Caki2 (cell line): ENCODE measurements at regions not wholly inside any gene's neighbourhood (a gene's known extent, or its start where the extent isn't known, plus 50 kb on each side); places are given as distances from the start of the nearest gene placed in this dataset.

ENCODE experiments used
- DNase-seq: peaks from one replicate; pipeline ENCODE4 v3.0.0-alpha.2; 2015; ENCODE audit warnings: low read depth
- in situ Hi-C: cut with HindIII; loops from 2 replicates; pipeline ENCODE4 v1.10.0; 2016; ENCODE audit warnings: low sequenced_read_pairs, low pct_unique_long_range_greater_than_20kb, mixed read lengths

DNA sequence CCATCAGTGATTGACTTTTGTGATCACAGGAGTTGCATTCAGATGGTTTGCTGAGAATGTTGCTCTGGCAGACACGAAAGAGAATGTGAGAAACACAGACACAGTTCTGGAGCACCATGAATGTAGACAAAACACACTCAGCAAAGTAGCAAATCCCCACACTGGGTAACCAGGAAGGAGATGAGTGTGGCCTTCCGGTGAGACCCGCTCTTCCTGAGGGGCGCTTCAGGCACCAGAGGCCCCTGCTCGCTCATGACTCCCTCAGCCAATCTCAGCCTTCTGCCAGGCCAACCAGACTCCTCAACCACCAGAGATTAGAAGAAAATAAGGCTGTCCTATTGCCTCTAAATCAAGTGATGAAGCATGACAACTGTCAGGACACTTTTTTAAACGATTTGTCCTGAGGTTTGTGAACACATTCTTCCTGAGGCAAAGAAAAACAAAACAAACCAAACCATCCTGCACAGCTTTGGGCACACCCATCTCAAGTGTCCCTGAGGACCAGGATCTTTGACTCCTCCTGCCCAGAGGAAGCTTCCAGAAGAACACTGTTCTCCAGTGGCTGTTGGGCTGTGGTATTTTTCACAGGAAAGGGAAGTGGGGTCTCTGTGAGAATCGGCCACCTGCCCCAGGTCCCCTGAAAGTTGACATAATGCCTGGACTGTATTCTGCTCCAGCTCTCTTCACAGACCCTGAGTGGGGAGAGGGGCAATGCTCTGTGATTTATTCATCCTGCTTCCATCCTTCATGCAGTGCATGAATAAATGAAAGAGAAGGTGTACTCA is 152.8 kb downstream of the BCL11A start:
- no peak for DNase-seq
- in situ Hi-C loops, result no loop called here

DNA sequence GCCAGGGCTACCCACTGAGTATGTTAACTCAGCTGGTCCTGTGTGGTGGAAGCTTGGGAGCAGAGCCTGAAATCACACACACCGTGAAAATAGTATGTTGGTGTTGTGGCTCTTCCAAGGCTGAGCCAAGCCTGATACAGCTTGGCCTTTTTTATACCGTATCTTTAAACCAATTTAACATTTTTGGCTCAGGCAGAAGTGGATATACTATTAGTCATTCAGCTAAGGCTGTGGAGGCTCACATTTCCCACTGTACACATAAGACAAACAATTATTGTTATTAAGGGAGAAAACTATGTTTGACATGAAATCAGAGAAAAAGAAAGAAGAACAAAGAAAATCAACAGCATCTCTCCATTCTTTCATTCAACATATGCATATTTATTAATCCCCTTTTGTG is 159.0 kb downstream of the BCL11A start:
- no peak for DNase-seq
- in situ Hi-C loops, result no loop called here

DNA sequence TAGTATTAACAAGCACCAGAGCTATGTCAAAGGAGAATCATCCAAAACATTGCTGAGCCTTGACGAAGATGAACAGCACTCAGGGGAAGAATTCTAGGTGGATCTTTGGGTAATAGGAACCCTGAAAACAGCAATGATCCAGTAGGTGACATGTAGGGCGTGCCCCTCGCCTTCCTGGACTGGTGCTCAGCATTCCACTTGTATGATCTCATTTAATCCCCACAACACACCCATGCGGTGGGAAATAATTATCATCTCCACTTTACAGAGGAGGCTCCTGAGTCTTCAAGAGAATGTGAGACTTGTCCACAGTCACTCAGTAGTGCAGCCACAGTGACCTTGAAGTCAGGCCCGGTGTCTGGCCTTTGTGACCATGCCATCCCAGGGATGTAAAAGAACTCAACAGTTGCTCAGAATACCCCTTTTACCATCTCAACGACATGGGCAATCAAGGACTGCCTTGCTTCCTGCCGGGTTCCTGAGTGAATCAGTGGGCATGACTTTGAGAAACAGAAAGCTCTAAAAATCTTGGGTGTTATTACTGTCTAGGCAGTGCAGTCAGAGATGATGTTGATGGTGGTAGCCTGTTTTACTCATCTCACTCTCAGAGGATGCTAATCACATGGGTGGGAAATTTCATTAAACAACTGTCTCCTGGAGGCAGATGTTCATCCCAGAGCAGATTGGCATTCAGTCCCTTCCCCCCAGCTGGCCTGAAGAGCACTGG is 161.6 kb downstream of the BCL11A start:
- in situ Hi-C loops, result no loop called here

DNA sequence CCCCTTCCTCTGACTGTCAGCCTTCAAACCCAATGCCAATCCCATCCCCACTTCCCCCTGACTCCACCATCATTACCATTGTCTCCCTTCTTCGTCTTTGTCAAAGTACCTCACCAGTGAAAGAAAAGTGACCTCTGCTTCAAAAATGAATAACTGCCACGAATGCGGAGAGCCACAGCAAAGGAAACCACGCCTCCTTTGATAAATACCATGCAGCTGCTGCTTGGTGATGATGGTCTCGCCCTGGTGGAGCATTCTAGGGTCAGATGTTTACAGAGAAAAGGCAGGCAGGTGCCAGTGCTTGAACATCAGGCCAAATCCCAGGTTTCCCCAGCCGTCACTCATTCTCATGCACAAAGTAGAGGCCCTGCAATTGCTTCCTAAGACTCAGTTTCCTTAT is 162.2 kb downstream of the BCL11A start:
- in situ Hi-C loops, result no loop called here
- no peak for DNase-seq

More for the DNA sequence above, 161.6 kb downstream of the BCL11A start:
- DNase-seq, result no peak

DNA sequence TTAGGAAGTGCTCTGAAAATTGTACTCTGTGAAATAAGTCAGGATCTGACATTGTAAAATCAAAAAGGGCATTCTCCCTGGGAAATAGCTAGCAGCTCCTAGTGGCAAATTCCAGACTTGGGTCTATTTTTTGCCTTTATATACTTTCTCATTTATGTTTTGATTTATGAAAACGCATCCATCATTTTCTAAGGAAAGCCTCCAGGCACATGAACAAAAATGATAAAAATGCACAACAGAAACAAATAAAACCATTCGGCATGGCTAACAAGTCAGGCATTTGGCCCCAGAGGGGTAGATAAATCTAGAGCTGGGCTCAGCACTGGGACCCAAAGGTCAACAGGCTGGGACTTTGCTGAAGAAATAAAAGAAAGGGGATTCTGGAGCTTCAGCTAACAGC is 167.0 kb downstream of the BCL11A start:
- no peak for DNase-seq
- in situ Hi-C loops, result no loop called here

DNA sequence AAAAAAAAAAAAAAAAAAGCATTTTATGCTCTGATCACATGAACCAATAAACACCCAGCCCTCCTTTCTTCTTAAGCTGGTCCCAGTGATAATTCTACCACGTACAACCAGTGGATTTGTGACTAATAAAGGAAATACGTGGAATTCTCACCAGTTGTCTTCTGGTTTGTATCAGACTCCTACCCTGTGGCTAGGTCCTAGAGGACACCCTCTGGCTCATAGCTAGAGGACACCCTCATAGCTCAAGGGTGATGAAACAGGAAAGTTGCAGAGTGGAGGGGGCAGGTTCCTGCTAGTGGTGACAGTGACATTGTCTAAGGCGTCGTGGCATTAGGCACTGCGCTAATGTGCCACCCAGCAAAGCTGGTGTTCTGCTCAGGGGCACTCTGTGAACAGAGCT is 167.8 kb downstream of the BCL11A start:
- DNase-seq, result no peak
- in situ Hi-C loops, result no loop called here

DNA sequence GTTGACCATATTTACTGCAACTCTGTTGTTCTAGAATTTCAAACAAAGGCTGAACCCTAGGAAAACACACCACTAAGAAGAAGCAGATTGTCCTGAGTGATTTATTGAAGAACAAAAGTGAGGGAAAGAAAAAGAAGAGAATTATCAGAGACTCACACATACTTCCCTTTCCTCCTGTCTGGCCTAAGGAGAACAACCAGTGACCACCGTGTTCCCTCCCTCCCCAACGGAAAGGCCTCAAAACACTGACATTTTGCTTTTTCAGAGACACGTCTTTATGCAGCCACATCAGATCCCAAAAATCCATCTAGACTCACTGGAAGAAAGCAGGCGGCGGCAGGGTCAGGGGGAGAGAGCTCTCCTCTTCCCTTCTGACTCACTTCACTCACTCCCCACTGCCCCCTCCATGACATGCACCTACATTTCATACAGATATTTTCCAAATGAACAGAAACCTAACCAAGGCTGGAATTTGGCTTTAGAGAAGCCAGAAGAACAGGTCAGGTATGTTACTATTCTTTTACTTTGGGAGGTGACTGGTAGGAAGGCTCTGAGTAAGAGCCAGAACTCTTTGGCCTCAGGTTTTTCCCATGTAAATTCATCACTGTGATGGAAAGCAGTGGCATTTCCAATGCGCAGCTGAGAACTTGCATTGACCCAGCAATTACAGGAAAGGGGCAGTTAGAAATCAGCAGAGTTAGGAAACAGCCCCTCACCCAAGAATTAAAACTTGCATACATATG is 169.9 kb downstream of the BCL11A start:
- in situ Hi-C loops, result no loop called here

DNA sequence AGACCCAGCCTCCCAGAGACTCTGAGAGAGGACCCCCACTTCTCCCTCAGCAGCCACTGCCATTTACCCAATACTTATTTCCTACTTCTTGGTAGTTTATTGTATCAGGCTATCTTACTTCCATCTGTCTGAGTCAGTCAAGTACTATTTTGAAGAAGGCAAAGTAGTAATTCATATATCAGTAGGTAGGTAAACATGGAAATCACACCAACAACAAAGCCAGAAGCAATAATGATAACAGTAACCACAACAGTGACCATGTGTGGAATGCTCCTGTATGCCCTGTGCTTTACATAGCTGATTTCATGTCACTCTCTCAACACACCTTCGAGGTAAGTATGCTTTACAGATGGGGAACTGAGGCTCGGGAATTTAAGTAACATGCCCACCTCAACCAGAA is 173.0 kb downstream of the BCL11A start:
- in situ Hi-C loops, result no loop called here
- no peak for DNase-seq

More for the DNA sequence above, 169.9 kb downstream of the BCL11A start:
- no peak for DNase-seq

DNA sequence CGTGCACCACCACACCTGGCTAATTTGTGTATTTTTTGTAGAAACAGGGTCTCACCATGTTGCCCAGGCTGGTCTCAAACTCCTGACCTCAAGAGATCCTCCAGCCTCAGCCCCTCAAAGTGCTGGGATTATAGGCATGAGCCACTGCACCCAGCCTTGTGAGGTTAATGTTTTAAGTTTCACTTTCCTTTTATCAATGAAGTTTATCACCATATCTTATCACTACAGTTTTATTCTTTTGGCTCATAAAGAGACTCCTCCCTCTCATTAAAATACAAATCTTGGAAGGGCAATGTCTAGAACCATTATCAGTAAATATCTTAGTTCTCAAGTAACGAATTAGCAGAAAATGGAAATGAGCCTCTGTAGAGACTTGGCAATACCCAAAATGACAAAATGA is 173.8 kb downstream of the BCL11A start:
- no peak for DNase-seq
- in situ Hi-C loops, result no loop called here

DNA sequence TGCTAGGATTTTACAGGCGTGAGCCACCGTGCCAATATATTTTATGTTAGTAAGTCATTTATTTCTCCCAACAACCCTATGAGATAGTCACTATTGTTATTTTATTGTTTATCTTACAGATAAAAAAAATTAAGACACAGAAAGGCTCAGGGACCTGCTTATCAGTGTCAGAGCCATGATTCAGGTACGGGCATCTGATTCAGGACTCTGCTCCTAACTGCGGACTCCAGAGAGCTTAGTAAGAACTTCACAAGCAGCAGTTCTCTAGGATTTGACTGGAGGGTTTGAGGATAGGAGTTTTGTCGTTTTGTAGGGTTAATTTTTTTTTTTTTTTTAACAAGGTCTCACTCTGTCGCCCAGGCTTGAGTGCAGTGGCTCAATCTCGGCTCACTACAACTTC is 174.2 kb downstream of the BCL11A start:
- DNase-seq, result no peak
- in situ Hi-C loops, result no loop called here

DNA sequence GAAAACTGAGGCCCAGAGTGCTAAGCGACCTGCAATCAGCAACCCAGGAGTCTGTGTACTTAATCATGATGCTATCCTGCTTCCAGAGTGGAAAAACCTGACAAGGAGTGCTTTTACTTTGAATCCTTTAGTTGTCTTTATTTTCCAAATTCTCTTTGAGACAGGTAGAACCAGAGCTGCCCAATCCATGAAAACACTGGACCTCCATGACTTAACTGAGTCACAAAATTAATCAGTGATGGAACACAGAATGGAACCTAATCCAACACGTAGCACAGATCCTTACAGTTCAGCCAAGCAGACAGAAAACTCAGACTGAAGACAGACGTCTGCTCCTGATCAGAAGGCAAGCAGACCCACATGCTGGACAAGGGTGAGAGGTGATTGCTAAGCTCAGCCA is 175.6 kb downstream of the BCL11A start:
- no peak for DNase-seq
- in situ Hi-C loops, result no loop called here

DNA sequence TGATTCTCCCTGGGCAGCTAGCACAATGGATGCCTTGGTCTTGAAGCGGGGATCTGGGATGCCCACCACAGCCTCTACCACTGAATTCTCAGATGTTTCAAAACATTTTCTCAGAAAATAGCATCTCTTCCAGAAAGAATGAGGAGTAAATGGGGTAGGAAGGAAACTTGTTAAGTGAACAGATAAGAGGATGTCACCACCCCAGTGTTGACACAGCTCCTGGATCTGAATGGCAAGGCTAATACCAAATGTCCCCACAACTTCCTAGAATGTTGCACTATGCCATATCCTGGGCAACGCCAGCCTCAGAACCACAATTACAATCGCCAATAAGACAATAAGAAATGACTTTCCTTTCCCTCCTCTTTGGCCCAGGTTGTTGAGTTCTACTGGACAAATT is 177.2 kb downstream of the BCL11A start:
- in situ Hi-C loops, result no loop called here
- DNase-seq, result no peak

DNA sequence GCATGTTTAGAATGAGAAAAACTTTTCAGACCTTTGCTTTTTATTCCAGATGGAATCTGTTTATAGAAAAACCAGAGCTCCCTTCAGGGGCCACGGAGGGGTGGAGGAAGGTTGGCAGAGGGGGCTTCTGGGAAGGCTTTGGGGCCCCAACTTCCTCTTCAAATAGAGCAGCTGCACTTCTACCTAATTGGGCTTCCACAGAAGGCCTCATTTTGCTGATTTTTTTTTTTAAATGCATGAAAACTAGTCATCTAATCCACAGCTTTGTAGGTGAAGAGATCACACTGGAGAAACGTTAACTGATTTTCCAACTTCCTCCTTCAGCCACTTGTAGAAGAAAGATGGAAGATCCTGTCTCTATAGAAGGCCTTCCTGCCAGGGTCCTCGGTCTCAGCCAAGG is 181.8 kb downstream of the BCL11A start:
- in situ Hi-C loops, result no loop called here
- no peak for DNase-seq

DNA sequence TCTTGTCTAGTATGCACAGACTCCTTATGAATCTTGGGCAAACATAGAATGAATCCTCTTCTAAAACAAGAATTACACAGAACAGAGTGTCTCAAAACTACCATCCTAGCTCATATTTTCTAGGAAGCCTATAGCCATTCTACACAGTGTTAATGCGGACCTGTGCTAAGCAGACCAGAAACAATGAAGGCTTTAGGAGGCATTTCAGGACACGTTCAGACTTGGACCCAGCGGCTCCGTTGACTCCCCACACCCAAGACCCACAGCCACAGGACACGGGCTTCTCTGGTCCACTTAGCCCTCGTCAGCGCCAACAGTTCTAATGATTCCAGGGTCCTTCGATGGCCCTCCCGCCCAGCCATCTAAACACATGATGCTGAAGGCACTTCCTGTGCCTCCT is 182.2 kb downstream of the BCL11A start:
- in situ Hi-C loops, result no loop called here
- DNase-seq, result no peak

DNA sequence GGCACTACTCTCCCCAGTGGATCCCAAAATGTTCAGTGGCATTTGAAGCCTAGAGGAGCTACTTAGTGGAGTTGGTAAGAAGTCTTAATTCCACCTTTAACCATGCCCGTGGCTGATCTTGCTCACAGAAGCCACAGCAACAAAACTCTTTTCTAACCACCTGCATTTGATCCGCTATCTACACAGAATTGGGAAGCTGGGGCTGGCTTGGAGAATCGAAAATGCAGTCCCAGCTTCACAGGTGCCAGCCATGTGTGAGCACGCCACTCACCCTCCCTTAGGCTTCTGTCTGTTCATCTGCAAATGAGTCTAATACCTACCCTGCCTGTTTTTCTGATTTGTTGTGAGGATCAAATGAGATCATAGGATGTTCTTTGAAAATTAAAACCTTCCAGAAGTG is 182.6 kb downstream of the BCL11A start:
- in situ Hi-C loops, result no loop called here
- DNase-seq, result no peak

DNA sequence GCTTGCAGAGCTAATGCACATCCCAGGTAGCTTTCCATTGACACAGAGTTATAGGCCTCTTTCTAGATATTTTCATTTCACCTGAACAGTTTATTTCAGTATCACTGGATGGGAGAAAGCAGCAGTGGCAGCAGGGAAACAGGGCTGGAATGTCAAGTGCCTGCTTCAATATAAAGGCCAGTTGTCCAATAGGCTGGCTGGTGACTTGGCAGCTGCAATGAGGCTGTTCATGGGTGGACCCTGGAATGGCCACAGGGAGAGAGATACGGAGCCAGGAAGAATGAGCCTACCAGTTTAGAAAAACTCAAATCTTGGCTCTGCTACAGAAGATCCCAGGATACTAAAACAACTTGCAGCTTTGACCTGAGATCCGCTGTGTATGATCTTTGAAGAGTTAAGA is 185.0 kb downstream of the BCL11A start:
- DNase-seq, result no peak
- in situ Hi-C loops, result no loop called here

DNA sequence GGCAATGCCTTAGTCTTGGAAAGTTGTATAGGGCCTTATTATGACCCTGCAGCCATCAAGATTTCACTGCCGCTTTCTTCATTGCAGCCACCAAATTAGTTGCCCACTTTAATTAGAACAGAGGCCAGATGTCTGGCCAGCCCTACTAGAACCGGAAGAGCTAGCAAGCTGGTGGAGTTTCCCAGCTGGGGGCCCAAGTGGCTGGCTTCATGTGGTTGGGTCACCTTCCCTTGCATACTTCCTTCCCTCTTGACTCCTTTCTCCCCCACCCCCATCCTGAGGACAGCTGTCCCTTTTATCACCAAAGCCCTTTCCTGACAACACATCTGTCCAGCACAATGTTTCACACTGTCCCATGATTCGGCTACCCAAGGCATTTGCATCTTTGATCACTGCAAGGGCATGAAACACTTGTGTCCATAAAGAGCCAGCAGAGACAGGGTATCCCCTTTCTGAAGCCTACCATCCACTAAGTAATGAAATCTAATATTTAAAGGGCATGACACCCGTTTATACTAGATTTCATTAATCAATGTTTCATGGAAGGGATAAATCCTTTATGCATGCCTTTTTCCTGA is 187.2 kb downstream of the BCL11A start:
- DNase-seq, result no peak

DNA sequence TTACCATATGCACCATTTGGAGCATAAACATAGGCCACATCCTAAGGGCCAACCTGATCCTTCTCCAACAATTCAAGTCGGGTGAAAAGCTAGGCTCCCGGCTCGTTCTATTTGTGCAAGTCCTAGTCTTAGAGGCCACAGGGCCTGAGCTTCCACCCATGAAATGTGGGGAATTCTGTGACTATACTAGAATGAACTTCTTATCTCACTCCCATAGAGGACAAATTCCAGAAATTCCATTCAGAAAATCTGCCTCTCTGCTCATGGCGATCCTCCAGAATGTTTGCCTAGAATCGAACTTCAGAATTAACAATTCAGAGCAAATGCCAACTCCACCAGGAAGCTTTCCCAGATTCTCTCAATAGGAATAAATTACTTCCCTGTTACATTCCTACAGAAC is 187.9 kb downstream of the BCL11A start:
- in situ Hi-C loops, result no loop called here

More for the DNA sequence above, 187.2 kb downstream of the BCL11A start:
- in situ Hi-C loops, result no loop called here

DNA sequence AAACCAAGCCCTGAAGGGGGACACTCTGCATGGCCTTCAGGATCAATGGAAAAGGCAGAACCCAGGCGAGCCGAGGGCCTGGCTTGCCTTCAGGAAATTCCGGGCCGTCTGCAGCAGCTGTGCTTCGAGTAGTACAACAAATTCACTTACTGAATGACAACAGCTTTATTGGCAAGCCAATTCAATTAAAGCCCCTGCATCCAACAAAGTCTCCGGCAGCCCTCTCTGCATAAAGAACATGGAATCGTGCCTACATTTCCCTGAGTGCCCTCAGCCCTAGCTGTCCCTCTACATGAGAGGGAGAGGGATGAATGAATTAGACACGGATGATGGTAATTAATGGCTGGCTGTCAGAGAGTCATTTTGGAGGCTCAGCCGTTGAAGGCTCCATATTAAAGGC is 189.0 kb downstream of the BCL11A start:
- in situ Hi-C loops, result no loop called here
- no peak for DNase-seq

More for the DNA sequence above, 187.9 kb downstream of the BCL11A start:
- no peak for DNase-seq
